ENCODE measurements at regions not wholly inside any gene's neighbourhood (a gene's known extent, or its start where the extent isn't known, plus 50 kb on each side); places are given as distances from the start of the nearest gene placed in this dataset.

DNA sequence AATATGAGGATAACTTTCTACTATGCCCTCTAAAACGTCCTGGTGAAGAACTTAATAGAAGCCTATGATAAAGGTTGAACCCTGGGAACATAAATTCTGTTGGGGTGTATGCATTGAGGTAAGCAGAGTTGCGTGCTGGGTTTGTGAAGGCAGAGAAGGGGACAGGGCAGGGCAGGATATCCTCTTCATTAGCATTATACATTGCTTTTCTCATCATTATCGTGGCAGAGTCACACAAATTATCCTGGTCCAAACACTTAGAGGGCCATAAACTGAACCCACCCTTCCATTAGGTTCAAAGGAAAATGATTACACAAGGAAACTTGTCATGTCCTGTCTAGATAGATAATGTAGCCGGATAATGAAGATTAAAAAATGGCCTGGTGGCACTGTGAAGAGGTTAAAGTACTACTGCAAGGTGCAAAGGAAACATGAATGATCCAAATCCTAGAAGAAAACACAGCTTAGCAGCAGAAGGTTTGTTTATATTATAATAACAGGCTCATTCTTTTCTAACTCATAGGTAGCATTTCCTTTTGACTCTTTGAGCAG lies 189.1 kb downstream of the SPCS3 start:
- TF ChIP-seq, protein P1, sequence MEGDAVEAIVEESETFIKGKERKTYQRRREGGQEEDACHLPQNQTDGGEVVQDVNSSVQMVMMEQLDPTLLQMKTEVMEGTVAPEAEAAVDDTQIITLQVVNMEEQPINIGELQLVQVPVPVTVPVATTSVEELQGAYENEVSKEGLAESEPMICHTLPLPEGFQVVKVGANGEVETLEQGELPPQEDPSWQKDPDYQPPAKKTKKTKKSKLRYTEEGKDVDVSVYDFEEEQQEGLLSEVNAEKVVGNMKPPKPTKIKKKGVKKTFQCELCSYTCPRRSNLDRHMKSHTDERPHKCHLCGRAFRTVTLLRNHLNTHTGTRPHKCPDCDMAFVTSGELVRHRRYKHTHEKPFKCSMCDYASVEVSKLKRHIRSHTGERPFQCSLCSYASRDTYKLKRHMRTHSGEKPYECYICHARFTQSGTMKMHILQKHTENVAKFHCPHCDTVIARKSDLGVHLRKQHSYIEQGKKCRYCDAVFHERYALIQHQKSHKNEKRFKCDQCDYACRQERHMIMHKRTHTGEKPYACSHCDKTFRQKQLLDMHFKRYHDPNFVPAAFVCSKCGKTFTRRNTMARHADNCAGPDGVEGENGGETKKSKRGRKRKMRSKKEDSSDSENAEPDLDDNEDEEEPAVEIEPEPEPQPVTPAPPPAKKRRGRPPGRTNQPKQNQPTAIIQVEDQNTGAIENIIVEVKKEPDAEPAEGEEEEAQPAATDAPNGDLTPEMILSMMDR (IDR thresholded peaks at IDR 0.05), result no peak
- TF ChIP-seq POLR2AphosphoS5 (IDR thresholded peaks at IDR 0.05), result no peak

Measured in prostate gland (tissue), 2 donors.